PFSK-1 (cell line): ENCODE measurements at regions not wholly inside any gene's neighbourhood (a gene's known extent, or its start where the extent isn't known, plus 50 kb on each side); places are given as distances from the start of the nearest gene placed in this dataset.

Experiments
- FOXP2 ChIP-seq: optimal IDR thresholded peaks from 2 replicates; pipeline ENCODE3; 2011; ENCODE audit warnings: borderline replicate concordance, control low read depth, inconsistent platforms; ENCODE audit not compliant: insufficient read depth; ENCODE audit errors: extremely low read length, extremely low read depth
- POLR2AphosphoS5 ChIP-seq: IDR thresholded peaks from 2 replicates; pipeline ENCODE4 v1.6.1; 2012; ENCODE audit warnings: low read depth, mild to moderate bottlenecking, control low read depth, low read length, moderate library complexity
- REST ChIP-seq, 2 experiments: IDR thresholded peaks; 2 replicates each; pipeline versions ENCODE4 v1.6.1 to v1.8.0; 2011 to 2012; ENCODE audit warnings: low read depth in 2 of 2, low read length in 2 of 2, control low read depth in 1 of 2, inconsistent platforms in 1 of 2, mild to moderate bottlenecking in 1 of 2, moderate library complexity in 1 of 2; ENCODE audit not compliant: insufficient read depth in 1 of 2
- SIN3A ChIP-seq: IDR thresholded peaks from 2 replicates; pipeline ENCODE4 v1.6.1; 2012; ENCODE audit warnings: mild to moderate bottlenecking, low read length, moderate library complexity, borderline replicate concordance; ENCODE audit not compliant: insufficient read depth
- TAF1 ChIP-seq: IDR thresholded peaks from 2 replicates; pipeline ENCODE4 v1.6.1; 2012; ENCODE audit warnings: low read length, control low read depth, borderline replicate concordance; ENCODE audit not compliant: insufficient read depth

GRCh38 chr5:168015506-168015905, 275.9 kb upstream of the WWC1 start:
- TF ChIP-seq FOXP2 (no peak), REST (IDR thresholded peaks at IDR 0.05; ENCODE audit: insufficient read depth in 1 of 2, low read depth in 2 of 2, low read length in 2 of 2) (no peak), TAF1 (no peak), SIN3A (no peak), POLR2AphosphoS5 (no peak)

GRCh38 chr5:168017313-168017712, 274.1 kb upstream of the WWC1 start:
- no peak for TF ChIP-seq TAF1
- TF ChIP-seq POLR2AphosphoS5: no peak
- TF ChIP-seq REST (IDR thresholded peaks at IDR 0.05; ENCODE audit: insufficient read depth in 1 of 2, low read depth in 2 of 2, low read length in 2 of 2): no peak
- TF ChIP-seq FOXP2: no peak

- TF ChIP-seq REST (IDR thresholded peaks at IDR 0.05; ENCODE audit: insufficient read depth in 1 of 2, low read depth in 2 of 2, low read length in 2 of 2) (no peak), FOXP2 (no peak), POLR2AphosphoS5 (no peak), SIN3A (no peak), TAF1 (no peak)
Measured at GRCh38 chr5:168019143-168019542, 272.3 kb upstream of the WWC1 start.

GRCh38 chr5:168020542-168021294, 270.7 kb upstream of the WWC1 start:
- TF ChIP-seq POLR2AphosphoS5 (no peak), REST (IDR thresholded peaks at IDR 0.05; ENCODE audit: insufficient read depth in 1 of 2, low read depth in 2 of 2, low read length in 2 of 2) (no peak), TAF1 (no peak), SIN3A (no peak), FOXP2 (no peak)
